SU-DHL-6 (cell line): ENCODE measurements at regions not wholly inside any gene's neighbourhood (a gene's known extent, or its start where the extent isn't known, plus 50 kb on each side); places are given as distances from the start of the nearest gene placed in this dataset.

ENCODE experiments used
- H2AFZ ChIP-seq: fragments of 200-600 bp; sonication (generic); 2 replicates; pipeline ENCODE4 v1.6.1; 2014; ENCODE audit warnings: low read depth, mild to moderate bottlenecking, moderate library complexity, mixed read lengths, antibody characterized with exemption, low read length; ENCODE audit not compliant: severe bottlenecking
- H3F3A ChIP-seq: fragments of 200-600 bp; shearing (Covaris generic); 2 replicates; pipeline ENCODE4 v1.6.0; 2016; ENCODE audit warnings: antibody characterized with exemption, mild to moderate bottlenecking; ENCODE audit not compliant: insufficient read depth
- H3K27ac ChIP-seq: fragments of 200-600 bp; sonication (generic); 2 replicates; pipeline ENCODE4 v1.5.1; 2016; ENCODE audit warnings: low read depth, mild to moderate bottlenecking, low read length, moderate library complexity, mixed read lengths
- H3K27me3 ChIP-seq: fragments of 200-600 bp; sonication (generic), shearing (Covaris generic); 2 replicates; pipeline ENCODE4 v1.6.0; 2014; ENCODE audit warnings: mild to moderate bottlenecking, low read length
- H3K36me3 ChIP-seq: fragments of 200-600 bp; sonication (generic); 2 replicates; pipeline ENCODE4 v1.6.1; 2014; ENCODE audit warnings: mild to moderate bottlenecking, low read length, mixed read lengths
- H3K4me2 ChIP-seq: fragments of 300-600, 200-600 bp; shearing (Covaris generic), sonication (generic); 2 replicates; pipeline ENCODE4 v1.6.0; 2014; ENCODE audit warnings: low read length, low read depth, mild to moderate bottlenecking; ENCODE audit not compliant: poor library complexity, severe bottlenecking
- H3K4me3 ChIP-seq: fragments of 200-600 bp; sonication (generic); 2 replicates; pipeline ENCODE4 v1.5.1; 2014; ENCODE audit warnings: antibody characterized with exemption, low read length, mild to moderate bottlenecking, mixed read lengths; ENCODE audit not compliant: insufficient read depth, poor library complexity, severe bottlenecking
- H3K79me2 ChIP-seq: fragments of 200-600 bp; sonication (generic); 2 replicates; pipeline ENCODE4 v1.6.1; 2014; ENCODE audit warnings: mild to moderate bottlenecking, low read length, moderate library complexity; ENCODE audit not compliant: insufficient read depth
- H3K9ac ChIP-seq: fragments of 200-600 bp; sonication (generic); 2 replicates; pipeline ENCODE4 v1.7.0; 2014; ENCODE audit warnings: mild to moderate bottlenecking, low read length
- H3K9me2 ChIP-seq: fragments of 200-600 bp; sonication (generic); replicated peaks from 2 replicates; pipeline ENCODE4 v1.6.1; 2014; ENCODE audit warnings: low read length; ENCODE audit not compliant: insufficient read depth
- H3K9me3 ChIP-seq: fragments of 200-600 bp; sonication (generic); 2 replicates; pipeline ENCODE4 v1.6.1; 2014; ENCODE audit warnings: low read length, mixed read lengths; ENCODE audit not compliant: insufficient read depth
- H4K20me1 ChIP-seq: fragments of 200-600 bp; sonication (generic); 2 replicates; pipeline ENCODE4 v1.6.1; 2014; ENCODE audit warnings: low read depth, mild to moderate bottlenecking, antibody characterized with exemption, low read length, moderate library complexity, mixed read lengths
- CTCF ChIP-seq: fragments of 200-600 bp; sonication (generic); IDR thresholded peaks from one replicate; pipeline ENCODE4 v1.5.1; 2017; ENCODE audit warnings: antibody characterized with exemption, mild to moderate bottlenecking, low read length, moderate library complexity; ENCODE audit not compliant: insufficient read depth, poor library complexity, severe bottlenecking
- EZH2phosphoT487 ChIP-seq: fragments of 200-600 bp; sonication (generic), shearing (Covaris generic); conservative IDR thresholded peaks from 2 replicates; pipeline ENCODE4 v1.6.1; 2018; ENCODE audit warnings: mild to moderate bottlenecking, antibody characterized with exemption, low read length, moderate library complexity, mixed read lengths

DNA sequence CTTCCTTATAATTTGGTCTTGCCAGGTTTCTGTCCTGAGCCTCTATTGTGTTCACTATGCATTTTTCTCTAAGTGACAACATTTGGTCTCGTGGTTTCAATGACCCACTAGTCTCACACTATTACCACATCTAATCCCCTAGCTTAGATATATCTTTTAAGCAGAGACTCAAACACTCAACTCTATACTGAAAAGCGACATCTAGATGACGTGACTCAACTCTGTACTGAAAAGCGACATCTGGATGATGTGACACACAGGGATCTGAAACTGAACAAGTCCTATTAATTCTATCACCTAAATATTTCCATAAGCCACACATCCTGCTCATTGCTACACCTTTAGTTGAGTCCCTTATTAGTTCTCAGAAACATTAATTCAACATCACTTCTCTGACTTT is 141.7 kb upstream of the MBNL1 start:
- Histone ChIP-seq H3K9me3 (no peaks in the 10 kb centered on the region), H3K4me2 (no peak overlapping the region), H4K20me1 (no peaks in the 10 kb centered on the region), H3K9ac (no peak overlapping the region), H2AFZ (no peak overlapping the region), H3K36me3 (no peaks in the 10 kb centered on the region), H3K4me3 (no peak overlapping the region), H3K27ac (no peak overlapping the region), H3K27me3 (no peaks in the 10 kb centered on the region), H3K9me2 (no peaks in the 10 kb centered on the region), H3K79me2 (no peaks in the 10 kb centered on the region), H3F3A (no peaks in the 10 kb centered on the region; the same call in 1 of the 2 replicates)
- TF ChIP-seq CTCF (no peak), EZH2phosphoT487 (no peak)

DNA sequence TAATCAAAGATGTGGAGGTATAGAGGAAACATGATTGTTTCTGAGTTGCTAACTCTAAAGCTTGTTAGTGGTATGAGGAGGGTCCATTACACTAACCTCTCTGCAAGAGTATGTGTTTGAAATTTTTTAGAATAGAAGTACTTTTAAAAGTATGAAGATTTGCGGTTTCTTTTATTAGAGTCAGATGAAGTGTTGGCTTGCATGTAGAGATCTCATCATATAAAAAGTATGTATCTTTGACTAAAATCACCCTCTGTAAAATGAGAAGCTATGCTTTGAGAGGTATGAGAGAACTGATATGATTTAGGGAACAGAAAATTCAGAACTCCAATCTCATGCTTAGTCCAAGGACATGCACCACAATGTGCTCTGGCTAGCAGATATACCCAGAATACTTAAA is 140.4 kb upstream of the MBNL1 start:
- no peak for TF ChIP-seq EZH2phosphoT487
- no peak for TF ChIP-seq CTCF

DNA sequence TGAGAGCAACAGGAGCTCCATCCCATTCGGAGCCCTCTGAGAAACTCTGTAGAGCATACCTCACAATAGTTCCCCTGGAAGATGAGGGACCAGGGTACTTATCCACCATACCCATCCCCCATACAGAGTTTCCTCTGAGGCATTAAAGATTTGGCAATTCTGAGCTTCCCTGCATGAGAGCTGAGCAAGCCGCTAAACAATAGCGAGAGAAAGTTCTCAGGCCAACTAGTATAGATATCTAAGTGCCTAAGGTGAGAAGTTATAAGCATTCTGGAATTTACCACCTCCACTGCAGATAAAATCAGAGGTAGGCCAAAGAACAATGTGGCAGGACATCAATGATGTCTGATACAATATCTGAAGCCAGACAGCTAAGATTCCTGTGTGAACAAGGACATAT is 129.1 kb upstream of the MBNL1 start:
- no peaks in the 10 kb centered on the region for H3K27me3 ChIP-seq
- no peak overlapping the region for H3K4me3 ChIP-seq
- H3K9me3 ChIP-seq, result no peaks in the 10 kb centered on the region
- no peaks in the 10 kb centered on the region for H4K20me1 ChIP-seq
- no peak overlapping the region for H2AFZ ChIP-seq
- H3F3A ChIP-seq, result no peaks in the 10 kb centered on the region
- H3K27ac ChIP-seq, result no peak overlapping the region
- no peaks in the 10 kb centered on the region for H3K79me2 ChIP-seq
- no peak overlapping the region for H3K4me2 ChIP-seq
- no peaks in the 10 kb centered on the region for H3K9me2 ChIP-seq
- H3K9ac ChIP-seq, result no peak overlapping the region
- no peaks in the 10 kb centered on the region for H3K36me3 ChIP-seq
- no peak for TF ChIP-seq EZH2phosphoT487
- TF ChIP-seq CTCF, result no peak

More for the DNA sequence above, 140.4 kb upstream of the MBNL1 start:
- Histone ChIP-seq H2AFZ (no peak overlapping the region), H3K9ac (no peak overlapping the region), H3K4me3 (no peak overlapping the region), H3K4me2 (no peak overlapping the region), H3K27me3 (no peaks in the 10 kb centered on the region), H3K9me2 (no peaks in the 10 kb centered on the region), H3K27ac (no peak overlapping the region), H3F3A (no peaks in the 10 kb centered on the region; the same call in 1 of the 2 replicates), H4K20me1 (no peaks in the 10 kb centered on the region), H3K79me2 (no peaks in the 10 kb centered on the region), H3K9me3 (no peaks in the 10 kb centered on the region), H3K36me3 (no peaks in the 10 kb centered on the region)
